IMR-90 (cell line): ENCODE measurements at regions not wholly inside any gene's neighbourhood (a gene's known extent, or its start where the extent isn't known, plus 50 kb on each side); places are given as distances from the start of the nearest gene placed in this dataset.

Experiments used
- FOS ChIP-seq: fragments of 150-350 bp; IDR thresholded peaks from 2 replicates; pipeline ENCODE4 v1.6.1; 2016; ENCODE audit warnings: low read depth, low read length
- POLR2A ChIP-seq: IDR thresholded peaks from 2 replicates; pipeline ENCODE4 v1.6.1; 2012; ENCODE audit warnings: mild to moderate bottlenecking, low read depth, low read length
- TF ChIP-seq, protein P1 (sequence below): conservative IDR thresholded peaks from 2 replicates; pipeline ENCODE4 v1.5.1; 2012; ENCODE audit warnings: mild to moderate bottlenecking, low read depth, low read length, improper control_type of control experiment

DNA sequence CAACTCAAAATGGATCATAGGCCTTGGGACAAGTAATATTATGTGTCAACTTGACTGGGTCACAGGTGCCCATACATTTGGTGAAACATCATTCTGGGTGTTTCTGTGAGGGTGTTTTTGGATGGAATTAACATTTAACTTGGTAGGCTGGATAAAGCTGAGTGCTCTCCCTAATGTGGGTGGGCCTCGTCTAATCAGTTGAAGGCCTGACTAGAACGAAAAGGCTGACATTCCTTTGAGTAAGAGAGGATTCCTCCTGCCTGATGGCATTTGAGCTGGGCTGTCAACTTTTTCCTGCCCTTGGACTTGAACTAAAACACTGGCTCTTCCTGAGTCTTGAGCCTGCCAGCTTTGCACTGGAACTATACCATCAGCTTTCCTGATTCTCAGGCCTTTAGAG is 93.4 kb upstream of the ESRRB start:
- TF ChIP-seq POLR2A (no peak), FOS (no peak)
- TF ChIP-seq, protein P1, sequence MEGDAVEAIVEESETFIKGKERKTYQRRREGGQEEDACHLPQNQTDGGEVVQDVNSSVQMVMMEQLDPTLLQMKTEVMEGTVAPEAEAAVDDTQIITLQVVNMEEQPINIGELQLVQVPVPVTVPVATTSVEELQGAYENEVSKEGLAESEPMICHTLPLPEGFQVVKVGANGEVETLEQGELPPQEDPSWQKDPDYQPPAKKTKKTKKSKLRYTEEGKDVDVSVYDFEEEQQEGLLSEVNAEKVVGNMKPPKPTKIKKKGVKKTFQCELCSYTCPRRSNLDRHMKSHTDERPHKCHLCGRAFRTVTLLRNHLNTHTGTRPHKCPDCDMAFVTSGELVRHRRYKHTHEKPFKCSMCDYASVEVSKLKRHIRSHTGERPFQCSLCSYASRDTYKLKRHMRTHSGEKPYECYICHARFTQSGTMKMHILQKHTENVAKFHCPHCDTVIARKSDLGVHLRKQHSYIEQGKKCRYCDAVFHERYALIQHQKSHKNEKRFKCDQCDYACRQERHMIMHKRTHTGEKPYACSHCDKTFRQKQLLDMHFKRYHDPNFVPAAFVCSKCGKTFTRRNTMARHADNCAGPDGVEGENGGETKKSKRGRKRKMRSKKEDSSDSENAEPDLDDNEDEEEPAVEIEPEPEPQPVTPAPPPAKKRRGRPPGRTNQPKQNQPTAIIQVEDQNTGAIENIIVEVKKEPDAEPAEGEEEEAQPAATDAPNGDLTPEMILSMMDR: no peak
